GM12878 (cell line): ENCODE measurements at regions not wholly inside any gene's neighbourhood (a gene's known extent, or its start where the extent isn't known, plus 50 kb on each side); places are given as distances from the start of the nearest gene placed in this dataset.

Experiments used
- ATAC-seq: fragments of 200-7000 bp; cut with Tn5 transposase; 3 replicates; pipeline ENCODE4 v1.9.1; 2020; ENCODE audit warnings: mild to moderate bottlenecking, moderate library complexity
- BruUV-seq: library from RNA; stranded (reverse); fragments of 400-500 nt; replicated peaks from 2 replicates; lab custom pipeline; 2021; lab: Mats Ljungman, UMichigan
- CTCF ChIA-PET: fragments of 300-600 bp; sonication (Branson Sonifier 250); formaldehyde crosslinking; extraction: SDS; loops from one replicate; lab custom pipeline; 2021; ENCODE audit warnings: inconsistent platforms; lab: Yijun Ruan, JAX
- POLR2A ChIA-PET: fragments of 350-600 bp; formaldehyde crosslinking; extraction: SDS; loops from one replicate; lab custom pipeline; 2021; ENCODE audit warnings: inconsistent platforms; lab: Charles Lee
- RAD21 ChIA-PET: fragments of 300-600 bp; sonication (Branson Sonifier 250); formaldehyde crosslinking; loops from one replicate; lab custom pipeline; 2023; ENCODE audit warnings: antibody characterized with exemption; ENCODE audit not compliant: unreplicated experiment; lab: Charles Lee
- SMC1A ChIA-PET: fragments of 300-600 bp; sonication (Branson Sonifier 250); formaldehyde crosslinking; loops from one replicate; lab custom pipeline; 2023; ENCODE audit not compliant: unreplicated experiment, uncharacterized antibody; lab: Charles Lee
- DNase-seq: peaks from one replicate; pipeline ENCODE4 v3.0.0-alpha.2; 2011; ENCODE audit warnings: low read depth, low spot score
- FAIRE-seq: peaks from 3 replicates; lab custom pipeline; 2011; peaks lifted over from hg19 to GRCh38; lab: Jason Lieb, UNC
- H2AFZ ChIP-seq: 2 replicates; pipeline ENCODE4 v1.6.0; 2011; ENCODE audit warnings: low read depth, low read length, control low read depth; ENCODE audit not compliant: control insufficient read depth
- H3K27ac ChIP-seq: 2 replicates; pipeline ENCODE4 v1.5.1; 2011; ENCODE audit warnings: control low read depth; ENCODE audit not compliant: control insufficient read depth, insufficient read depth
- H3K27me3 ChIP-seq, 2 experiments: replicated peaks in 1 of 2; 2 replicates each; pipeline versions ENCODE4 v1.6.0 to v1.6.1; 2011; ENCODE audit warnings: low read length in 1 of 2; ENCODE audit not compliant: control insufficient read depth in 2 of 2, insufficient read depth in 2 of 2
- H3K36me3 ChIP-seq, 2 experiments: 2 replicates each; pipeline ENCODE4 v1.5.1; 2011; ENCODE audit warnings: low read length in 1 of 2; ENCODE audit not compliant: control insufficient read depth in 2 of 2, insufficient read depth in 2 of 2
- H3K4me1 ChIP-seq: 2 replicates; pipeline ENCODE4 v1.6.1; 2011; ENCODE audit warnings: mild to moderate bottlenecking, low read length, moderate library complexity, mixed read lengths; ENCODE audit not compliant: control insufficient read depth, insufficient read depth
- H3K4me2 ChIP-seq: 2 replicates; pipeline ENCODE4 v1.6.0; 2011; ENCODE audit warnings: control low read depth; ENCODE audit not compliant: control insufficient read depth, insufficient read depth
- H3K4me3 ChIP-seq: fragments of 200-600 bp; sonication (generic); 2 replicates; pipeline ENCODE4 v1.5.1; 2016
- H3K79me2 ChIP-seq: 2 replicates; pipeline ENCODE4 v1.6.0; 2011; ENCODE audit warnings: low read length; ENCODE audit not compliant: control insufficient read depth, insufficient read depth
- H3K9ac ChIP-seq: 2 replicates; pipeline ENCODE4 v1.8.0; 2011; ENCODE audit warnings: low read length, control low read depth, mixed read lengths; ENCODE audit not compliant: control insufficient read depth, insufficient read depth
- H3K9me3 ChIP-seq: replicated peaks from 3 replicates; pipeline ENCODE4 v1.5.1; 2011; ENCODE audit warnings: mild to moderate bottlenecking, low read length; ENCODE audit not compliant: control insufficient read depth, insufficient read depth
- H4K20me1 ChIP-seq: 2 replicates; pipeline ENCODE4 v1.6.0; 2011; ENCODE audit not compliant: control insufficient read depth, insufficient read depth
- ASH2L ChIP-seq: fragments of 300-600, 200-600 bp; sonication (generic); IDR thresholded peaks from 2 replicates; pipeline ENCODE4 v1.6.1; 2017; ENCODE audit warnings: low read depth, mild to moderate bottlenecking, borderline replicate concordance
- BCLAF1 ChIP-seq: fragments of 450-650 bp; IDR thresholded peaks from 2 replicates; pipeline ENCODE4 v1.6.1; 2017; ENCODE audit warnings: antibody characterized with exemption, mild to moderate bottlenecking, moderate library complexity
- BMI1 ChIP-seq: fragments of 450-650 bp; IDR thresholded peaks from 2 replicates; pipeline ENCODE4 v1.6.1; 2016; ENCODE audit warnings: mild to moderate bottlenecking, moderate library complexity, borderline replicate concordance
- CEBPB ChIP-seq, 2 experiments: fragments of 150-350 bp in 1 of 2; IDR thresholded peaks; 2 replicates each; pipeline ENCODE4 v1.6.1; 2012 to 2014; ENCODE audit warnings: low read depth in 2 of 2, low read length in 2 of 2, borderline replicate concordance in 1 of 2, inconsistent platforms in 1 of 2
- GABPA ChIP-seq: IDR thresholded peaks from 2 replicates; pipeline ENCODE4 v1.6.1; 2014; ENCODE audit warnings: antibody characterized with exemption, low read depth, mild to moderate bottlenecking, inconsistent platforms
- HCFC1 ChIP-seq: fragments of 150-350 bp; IDR thresholded peaks from 2 replicates; pipeline ENCODE4 v1.6.1; 2014; ENCODE audit warnings: low read length
- IRF4 ChIP-seq: IDR thresholded peaks from 2 replicates; pipeline ENCODE4 v1.6.1; 2011; ENCODE audit warnings: low read depth, low read length
- NFXL1 ChIP-seq: fragments of 450-650 bp; IDR thresholded peaks from 2 replicates; pipeline ENCODE4 v1.6.1; 2017; ENCODE audit warnings: antibody characterized with exemption, mild to moderate bottlenecking, borderline replicate concordance
- TCF12 ChIP-seq: IDR thresholded peaks from 2 replicates; pipeline ENCODE4 v1.6.1; 2011; ENCODE audit warnings: low read depth, mild to moderate bottlenecking, low read length
- TCF7 ChIP-seq: IDR thresholded peaks from 2 replicates; pipeline ENCODE4 v1.6.1; 2014; ENCODE audit warnings: antibody characterized with exemption, borderline replicate concordance
- YY1 ChIP-seq: IDR thresholded peaks from 2 replicates; pipeline ENCODE4 v1.6.1; 2011; ENCODE audit warnings: low read depth, mild to moderate bottlenecking, low read length
- ZBED1 ChIP-seq: IDR thresholded peaks from 2 replicates; pipeline ENCODE4 v1.6.1; 2016; ENCODE audit warnings: borderline replicate concordance
- WGBS: methylation state at CpG from one replicate; pipeline ENCODE4 v1.1.6; 2016; ENCODE audit warnings: low lambda C conversion rate; ENCODE audit not compliant: insufficient replicate concordance, insufficient coverage; ENCODE audit errors: missing lambda C conversion rate; 5-methylcytosine and 5-hydroxymethylcytosine counted together
- in situ Hi-C: fragments of 300-500 bp; cut with MboI; formaldehyde crosslinking; loops from 9 replicates; pipeline ENCODE4 v1.14.3; 2018; ENCODE audit warnings: mixed read lengths
- intact Hi-C: fragments of 100-400 bp; cut with micrococcal nuclease; formaldehyde crosslinking; loops from one replicate; pipeline ENCODE4 v1.14.2; 2022; ENCODE audit not compliant: unreplicated experiment

GRCh38 chr14:106200541-106201315 is 674.3 kb downstream of the TMEM121 start (continued):
- TF ChIP-seq GABPA, result no peak

DNA sequence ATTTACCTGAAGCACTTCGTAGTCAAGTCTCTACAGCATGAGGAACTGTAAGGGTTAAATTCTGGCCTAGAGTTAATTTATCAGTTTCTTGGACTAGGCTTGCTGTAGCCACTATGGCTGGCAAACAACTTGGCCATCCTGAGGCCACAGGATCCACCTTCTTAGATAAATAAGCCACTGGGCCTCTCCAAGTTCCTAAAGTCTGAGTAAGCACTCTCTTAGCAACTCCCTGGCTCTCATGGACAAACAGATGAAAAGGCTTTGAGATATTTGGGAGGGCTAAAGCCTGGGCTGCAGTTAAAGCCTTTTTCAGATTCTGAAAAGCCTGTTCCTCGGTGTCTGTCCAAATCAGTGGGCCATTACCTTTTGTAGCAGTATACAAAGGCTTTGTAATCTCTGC is 675.0 kb downstream of the TMEM121 start:
- CTCF ChIA-PET, result interaction anchor here (1.9 kb wide), 1 partner anchor 14 kb away, joined by 5 read pairs; no protein-coding TSS in a partner anchor

More for the DNA sequence above, 675.0 kb downstream of the TMEM121 start:
- BruUV-seq, result no TSS peak
- H3K4me2 ChIP-seq, result no peak overlapping the region
- ATAC-seq (no peak), FAIRE-seq (no peak), DNase-seq (no peak)
- H3K4me1 ChIP-seq, result no peaks in the 10 kb centered on the region
- H2AFZ ChIP-seq, result no peak overlapping the region
- SMC1A ChIA-PET, result no interaction called here
- no peaks in the 10 kb centered on the region for H4K20me1 ChIP-seq
- no peaks in the 10 kb centered on the region; a peak in 1 of 4 replicates for H3K27me3 ChIP-seq
- no peaks in the 10 kb centered on the region for H3K79me2 ChIP-seq
- no peaks in the 10 kb centered on the region for H3K36me3 ChIP-seq
- H3K4me3 ChIP-seq, result no peak overlapping the region
- intact Hi-C loops, result no loop called here
- RAD21 ChIA-PET, result no interaction called here
- in situ Hi-C loops, result no loop called here
- POLR2A ChIA-PET, result no interaction called here
- no peak overlapping the region for H3K27ac ChIP-seq
- WGBS, result 9% methylated on average over 2 of the region's 2 CpGs
- H3K9ac ChIP-seq, result no peak overlapping the region
- H3K9me3 ChIP-seq, result no peaks in the 10 kb centered on the region
- no peak for TF ChIP-seq BCLAF1
- TF ChIP-seq CEBPB (IDR thresholded peaks at IDR 0.05; ENCODE audit: borderline replicate concordance in 1 of 2, low read depth in 2 of 2, low read length in 2 of 2), result no peak
- TF ChIP-seq ZBED1, result no peak
- TF ChIP-seq YY1, result no peak
- TF ChIP-seq TCF12, result no peak
- TF ChIP-seq HCFC1, result no peak
- no peak for TF ChIP-seq IRF4
- no peak for TF ChIP-seq BMI1
- TF ChIP-seq ASH2L, result no peak
- TF ChIP-seq NFXL1, result no peak
- no peak for TF ChIP-seq TCF7
